IMR-90 (cell line): ENCODE measurements at regions not wholly inside any gene's neighbourhood (a gene's known extent, or its start where the extent isn't known, plus 50 kb on each side); places are given as distances from the start of the nearest gene placed in this dataset.
A peak's percentile ranks its signal among the peaks of the same experiment; 100 is the strongest.

ENCODE experiments used
- ATAC-seq: fragments of 200-7000 bp; cut with Tn5 transposase; 2 replicates; pipeline ENCODE4 v1.9.1; 2020; ENCODE audit warnings: low read depth, mild to moderate bottlenecking, moderate library complexity
- BruUV-seq: library from RNA; stranded (reverse); fragments of 400-500 nt; replicated peaks from 2 replicates; lab custom pipeline; 2021; lab: Mats Ljungman, UMichigan
- CTCF ChIA-PET: fragments of 300-600 bp; formaldehyde crosslinking; extraction: SDS; loops from one replicate; lab custom pipeline; 2021; ENCODE audit warnings: antibody characterized with exemption; lab: Yijun Ruan, JAX
- POLR2A ChIA-PET: fragments of 300-600 bp; sonication (Branson Sonifier 250); formaldehyde crosslinking; loops from one replicate; lab custom pipeline; 2022; ENCODE audit warnings: antibody characterized with exemption; ENCODE audit not compliant: unreplicated experiment; lab: Charles Lee
- DNase-seq: peaks from one replicate; pipeline ENCODE4 v3.0.0; 2013
- H2AFZ ChIP-seq: replicated peaks from 2 replicates; pipeline ENCODE3; 2013; ENCODE audit warnings: low read length, mild to moderate bottlenecking; ENCODE audit not compliant: poor library complexity
- H2AK5ac ChIP-seq: 2 replicates; pipeline ENCODE4 v1.6.1; 2013; ENCODE audit warnings: low read depth, low read length, inconsistent platforms
- H2AK9ac ChIP-seq: replicated peaks from 2 replicates; pipeline ENCODE3; 2013; ENCODE audit warnings: mild to moderate bottlenecking, low read depth, low read length, moderate library complexity; ENCODE audit not compliant: poor library complexity
- H2BK120ac ChIP-seq: 2 replicates; pipeline ENCODE4 v1.6.1; 2013; ENCODE audit warnings: low read depth, low read length, inconsistent platforms
- H2BK15ac ChIP-seq: 3 replicates; pipeline ENCODE4 v1.6.1; 2013; ENCODE audit warnings: low read depth, low read length, inconsistent platforms
- H2BK20ac ChIP-seq: 2 replicates; pipeline ENCODE4 v1.6.1; 2013; ENCODE audit warnings: low read depth, mild to moderate bottlenecking, inconsistent platforms, low read length, moderate library complexity
- H2BK5ac ChIP-seq: 2 replicates; pipeline ENCODE4 v1.6.1; 2013; ENCODE audit warnings: mild to moderate bottlenecking, low read depth, low read length, inconsistent platforms; ENCODE audit not compliant: poor library complexity, severe bottlenecking
- H3K14ac ChIP-seq: replicated peaks from 2 replicates; pipeline ENCODE4 v1.6.1; 2013; ENCODE audit warnings: low read depth, low read length, inconsistent platforms
- H3K18ac ChIP-seq: 2 replicates; pipeline ENCODE4 v1.6.1; 2013; ENCODE audit warnings: low read depth, low read length, control low read depth
- H3K23ac ChIP-seq: 2 replicates; pipeline ENCODE4 v1.6.1; 2013; ENCODE audit warnings: low read depth, low read length, inconsistent platforms
- H3K27ac ChIP-seq: 2 replicates; pipeline ENCODE4 v1.5.1; 2013; ENCODE audit warnings: mild to moderate bottlenecking, control low read depth, low read length; ENCODE audit not compliant: insufficient read depth
- H3K27me3 ChIP-seq: 2 replicates; pipeline ENCODE4 v1.6.1; 2013; ENCODE audit warnings: low read length; ENCODE audit not compliant: control insufficient read depth, insufficient read depth
- H3K36me3 ChIP-seq: 2 replicates; pipeline ENCODE4 v1.6.1; 2013; ENCODE audit warnings: low read length, mixed read lengths; ENCODE audit not compliant: control insufficient read depth, insufficient read depth
- H3K4ac ChIP-seq: 2 replicates; pipeline ENCODE4 v1.6.1; 2013; ENCODE audit warnings: low read depth, low read length, inconsistent platforms
- H3K4me1 ChIP-seq: 2 replicates; pipeline ENCODE4 v1.6.1; 2013; ENCODE audit warnings: low read length, mixed read lengths; ENCODE audit not compliant: control insufficient read depth, insufficient read depth
- H3K4me2 ChIP-seq: 2 replicates; pipeline ENCODE4 v1.6.1; 2013; ENCODE audit warnings: low read depth, mild to moderate bottlenecking, control low read depth, low read length, moderate library complexity
- H3K4me3 ChIP-seq: 2 replicates; pipeline ENCODE4 v1.5.1; 2013; ENCODE audit warnings: low read depth, mild to moderate bottlenecking, control low read depth, low read length, moderate library complexity; ENCODE audit not compliant: insufficient read depth
- H3K56ac ChIP-seq: 2 replicates; pipeline ENCODE4 v1.6.1; 2013; ENCODE audit warnings: low read length, inconsistent platforms; ENCODE audit not compliant: insufficient read depth; ENCODE audit errors: extremely low read depth
- H3K79me1 ChIP-seq, 2 experiments: 2 replicates each; pipeline ENCODE4 v1.6.1; 2013; ENCODE audit warnings: low read length in 2 of 2, inconsistent platforms in 1 of 2, low read depth in 1 of 2
- H3K9ac ChIP-seq: 2 replicates; pipeline ENCODE4 v1.6.1; 2013; ENCODE audit warnings: low read depth, low read length, control low read depth
- H3K9me1 ChIP-seq: 2 replicates; pipeline ENCODE4 v1.6.1; 2013; ENCODE audit warnings: low read length, inconsistent platforms; ENCODE audit not compliant: insufficient read depth
- H3K9me3 ChIP-seq: 2 replicates; pipeline ENCODE4 v1.6.1; 2013; ENCODE audit warnings: low read length; ENCODE audit not compliant: control insufficient read depth, insufficient read depth
- H4K20me1 ChIP-seq: 2 replicates; pipeline ENCODE4 v1.6.1; 2013; ENCODE audit warnings: low read length, inconsistent platforms; ENCODE audit not compliant: insufficient read depth
- H4K5ac ChIP-seq: 2 replicates; pipeline ENCODE4 v1.6.1; 2013; ENCODE audit warnings: mild to moderate bottlenecking, low read depth, low read length, control low read depth
- H4K8ac ChIP-seq, 2 experiments: 2 replicates each; pipeline ENCODE4 v1.6.1; 2013; ENCODE audit warnings: low read depth in 2 of 2, low read length in 2 of 2, control low read depth in 1 of 2, inconsistent platforms in 1 of 2
- H4K91ac ChIP-seq: 2 replicates; pipeline ENCODE4 v1.6.1; 2013; ENCODE audit warnings: low read depth, low read length, inconsistent platforms; ENCODE audit not compliant: insufficient read depth
- CHD1 ChIP-seq: IDR thresholded peaks from 2 replicates; pipeline ENCODE4 v1.6.1; 2012; ENCODE audit warnings: low read depth, low read length, improper control_type of control experiment
- FOS ChIP-seq: fragments of 150-350 bp; IDR thresholded peaks from 2 replicates; pipeline ENCODE4 v1.6.1; 2016; ENCODE audit warnings: low read depth, low read length
- MAZ ChIP-seq: IDR thresholded peaks from 2 replicates; pipeline ENCODE4 v1.6.1; 2012; ENCODE audit warnings: low read depth, mild to moderate bottlenecking, low read length, improper control_type of control experiment, moderate library complexity, borderline replicate concordance
- MXI1 ChIP-seq: IDR thresholded peaks from 2 replicates; pipeline ENCODE4 v1.6.1; 2012; ENCODE audit warnings: low read depth, mild to moderate bottlenecking, low read length, moderate library complexity, borderline replicate concordance
- POLR2A ChIP-seq: IDR thresholded peaks from 2 replicates; pipeline ENCODE4 v1.6.1; 2012; ENCODE audit warnings: mild to moderate bottlenecking, low read depth, low read length
- RFX5 ChIP-seq: IDR thresholded peaks from 2 replicates; pipeline ENCODE4 v1.8.0; 2012; ENCODE audit warnings: low read depth, mild to moderate bottlenecking, low read length, moderate library complexity
- SMC3 ChIP-seq: fragments of 150-350 bp; IDR thresholded peaks from 2 replicates; pipeline ENCODE4 v1.6.1; 2016; ENCODE audit warnings: low read depth, mild to moderate bottlenecking, antibody characterized with exemption, low read length, moderate library complexity
- WGBS, 2 experiments: methylation state at CpG; one replicate each; pipeline versions ENCODE4 v1.1.5 to v1.1.7; 2013; ENCODE audit warnings: missing lambda C conversion rate in 2 of 2; ENCODE audit not compliant: insufficient read length in 1 of 2; ENCODE audit errors: extremely low coverage in 2 of 2; 5-methylcytosine and 5-hydroxymethylcytosine counted together
- dilution Hi-C: fragments of 300-500 bp; cut with HindIII; formaldehyde crosslinking; loops from one replicate; pipeline ENCODE4 v1.14.3; 2018; ENCODE audit warnings: low sequenced_read_pairs; ENCODE audit not compliant: unreplicated experiment
- in situ Hi-C: fragments of 300-500 bp; cut with MboI; formaldehyde crosslinking; loops from 3 replicates; pipeline ENCODE4 v1.14.3; 2019; ENCODE audit warnings: low sequenced_read_pairs, inconsistent platforms, mixed read lengths
- intact Hi-C: fragments of 100-400 bp; cut with micrococcal nuclease; formaldehyde crosslinking; loops from 2 replicates; pipeline ENCODE4 v1.10.0; 2022

GRCh38 chr14:80387563-80387981, 176.3 kb upstream of the DIO2 start:
- peaks cover 4% of the 10 kb centered on the region; the same call in 1 of the 2 replicates for H3K9me1 ChIP-seq
- ChIA-PET POLR2A (no interaction called here), CTCF (interaction anchor here (0.6 to 1.7 kb wide), 2 partner anchors 199 to 1351 kb away, joined by 5 read pairs; no protein-coding TSS in a partner anchor)
- no peaks in the 10 kb centered on the region for H3K79me1 ChIP-seq
- H2BK5ac ChIP-seq: no peak overlapping the region
- dilution Hi-C loops: no loop called here
- H3K4ac ChIP-seq: peak overlapping the region; percentile 74
- peak overlapping the region; percentile 39; the same call in 1 of the 2 replicates for H3K18ac ChIP-seq
- H3K36me3 ChIP-seq: no peaks in the 10 kb centered on the region
- no peak for ATAC-seq
- H3K14ac ChIP-seq: peak overlapping the region; percentile 87
- H3K56ac ChIP-seq: peak overlapping the region; percentile 50; the same call in 1 of the 2 replicates
- peak overlapping the region; percentile 4 to 11; a peak in 3 of 4 replicates for H4K8ac ChIP-seq
- H3K4me2 ChIP-seq: no peak overlapping the region
- DNase-seq: no peak
- peak overlapping the region; percentile 74; the same call in 1 of the 2 replicates for H2AK5ac ChIP-seq
- in situ Hi-C loops: no loop called here
- H3K27me3 ChIP-seq: no peaks in the 10 kb centered on the region
- no peaks in the 10 kb centered on the region for H4K20me1 ChIP-seq
- no peak overlapping the region for H2AK9ac ChIP-seq
- TF ChIP-seq MAZ: no peak
- TF ChIP-seq MXI1: no peak
- TF ChIP-seq RFX5: no peak
- no peak for TF ChIP-seq SMC3
- no peak for TF ChIP-seq FOS
- TF ChIP-seq CHD1: no peak
- TF ChIP-seq POLR2A: no peak
- peak overlapping the region; percentile 55; the same call in 2 of the 3 replicates for H2BK15ac ChIP-seq
- peak overlapping the region; percentile 99 for H2BK120ac ChIP-seq
- H3K27ac ChIP-seq: no peak overlapping the region
- H4K5ac ChIP-seq: 0 out of 2 replicates have a peak overlapping the region, but pooled peaks have one; percentile 33
- no peak overlapping the region for H3K9ac ChIP-seq
- no peak overlapping the region for H3K4me3 ChIP-seq
- intact Hi-C loops: loop anchor here (5.0 kb wide), 1 partner anchor 175 kb away; the partner anchor contains the start of gene DIO2
- peaks cover 13% of the 10 kb centered on the region for H3K4me1 ChIP-seq
- H2BK20ac ChIP-seq: peak overlapping the region; percentile 99
- BruUV-seq: no TSS peak
- H2AFZ ChIP-seq: peak overlapping the region; percentile 28
- peak overlapping the region; percentile 83 for H4K91ac ChIP-seq
- H3K9me3 ChIP-seq: no peaks in the 10 kb centered on the region
- no peak overlapping the region for H3K23ac ChIP-seq
- no CpG with 5 or more reads among the region's 7 CpGs for WGBS, 2 experiments
